ENCODE measurements at regions not wholly inside any gene's neighbourhood (a gene's known extent, or its start where the extent isn't known, plus 50 kb on each side); places are given as distances from the start of the nearest gene placed in this dataset.

DNA sequence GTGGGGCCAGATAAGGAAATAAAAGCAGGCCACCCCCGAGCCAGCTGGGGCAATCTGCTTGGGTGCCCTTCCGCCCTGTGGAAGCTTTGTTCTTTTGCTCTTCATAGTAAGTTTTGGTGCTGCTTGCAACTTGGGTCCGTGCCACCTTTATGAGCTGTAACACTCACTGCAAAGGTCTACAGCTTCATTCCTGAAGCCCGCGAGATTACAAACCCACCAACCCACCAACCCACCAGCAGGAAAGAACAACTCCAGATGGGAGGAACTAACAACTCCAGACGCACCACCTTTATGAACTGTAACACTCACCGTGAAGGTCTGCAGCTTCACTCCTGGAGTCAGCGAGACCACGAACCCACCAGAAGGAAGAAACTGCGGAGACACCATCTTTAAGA lies 84.2 kb upstream of the ARRDC4 start:
- Histone ChIP-seq H3K4me1 (no peaks in the 10 kb centered on the region), H3K36me3 (no peaks in the 10 kb centered on the region), H3K4me3 (no peak overlapping the region), H3K27me3 (peaks cover 0 to 2% of the 10 kb centered on the region in 2 donors), H3K9me3 (no peaks in the 10 kb centered on the region), H3K27ac (no peak overlapping the region)
- TF ChIP-seq EP300 (IDR thresholded peaks at IDR 0.05) (no peak), POLR2A (IDR thresholded peaks at IDR 0.05) (no peak)
- TF ChIP-seq, protein P1, sequence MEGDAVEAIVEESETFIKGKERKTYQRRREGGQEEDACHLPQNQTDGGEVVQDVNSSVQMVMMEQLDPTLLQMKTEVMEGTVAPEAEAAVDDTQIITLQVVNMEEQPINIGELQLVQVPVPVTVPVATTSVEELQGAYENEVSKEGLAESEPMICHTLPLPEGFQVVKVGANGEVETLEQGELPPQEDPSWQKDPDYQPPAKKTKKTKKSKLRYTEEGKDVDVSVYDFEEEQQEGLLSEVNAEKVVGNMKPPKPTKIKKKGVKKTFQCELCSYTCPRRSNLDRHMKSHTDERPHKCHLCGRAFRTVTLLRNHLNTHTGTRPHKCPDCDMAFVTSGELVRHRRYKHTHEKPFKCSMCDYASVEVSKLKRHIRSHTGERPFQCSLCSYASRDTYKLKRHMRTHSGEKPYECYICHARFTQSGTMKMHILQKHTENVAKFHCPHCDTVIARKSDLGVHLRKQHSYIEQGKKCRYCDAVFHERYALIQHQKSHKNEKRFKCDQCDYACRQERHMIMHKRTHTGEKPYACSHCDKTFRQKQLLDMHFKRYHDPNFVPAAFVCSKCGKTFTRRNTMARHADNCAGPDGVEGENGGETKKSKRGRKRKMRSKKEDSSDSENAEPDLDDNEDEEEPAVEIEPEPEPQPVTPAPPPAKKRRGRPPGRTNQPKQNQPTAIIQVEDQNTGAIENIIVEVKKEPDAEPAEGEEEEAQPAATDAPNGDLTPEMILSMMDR (IDR thresholded peaks at IDR 0.05): no peak
- WGBS, 2 donors: 67 to 87% methylated on average over 10 of the region's 10 CpGs
- no peak for DNase-seq (ENCODE audit: low spot score in 2 of 2)

DNA sequence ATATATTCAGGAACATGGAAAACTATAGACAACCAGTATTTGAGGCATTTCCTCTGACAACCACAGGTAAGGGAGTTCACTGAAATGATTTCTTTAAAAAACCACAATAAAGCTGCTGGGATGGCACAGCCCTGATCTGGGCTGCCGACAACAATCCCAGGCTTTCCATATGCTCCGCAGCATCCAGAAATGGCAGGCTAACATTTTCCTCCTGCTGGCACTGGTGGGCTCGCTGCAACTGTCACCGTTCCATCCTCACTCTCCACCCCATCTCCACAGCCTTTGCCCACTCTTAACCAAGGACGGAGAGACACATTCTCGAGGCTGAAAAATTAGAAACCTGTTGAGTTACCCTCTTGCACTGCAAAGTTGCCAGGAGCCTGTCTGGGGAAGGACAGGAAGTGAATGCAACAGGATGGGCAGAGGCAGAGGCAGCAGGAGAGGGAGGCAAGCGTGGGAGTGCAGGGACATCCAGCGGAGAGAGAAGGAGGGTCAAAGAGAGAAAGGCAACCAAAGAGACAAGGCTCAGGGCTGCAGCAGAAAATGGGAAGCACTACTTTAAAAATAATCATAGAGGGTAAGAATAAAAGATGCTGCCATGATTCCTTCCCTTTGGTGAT lies 79.0 kb upstream of the ARRDC4 start:
- Histone ChIP-seq H3K9me3 (no peaks in the 10 kb centered on the region), H3K4me3 (no peak overlapping the region), H3K36me3 (no peaks in the 10 kb centered on the region), H3K27ac (no peak overlapping the region), H3K27me3 (peaks cover 0 to 2% of the 10 kb centered on the region in 2 donors), H3K4me1 (no peaks in the 10 kb centered on the region)
- TF ChIP-seq POLR2A (IDR thresholded peaks at IDR 0.05) (no peak), EP300 (IDR thresholded peaks at IDR 0.05) (no peak)
- TF ChIP-seq, protein P1 (IDR thresholded peaks at IDR 0.05): no peak
- 68 to 76% methylated on average over 8 of the region's 8 CpGs for WGBS, 2 donors
- DNase-seq (ENCODE audit: low spot score in 2 of 2): no peak

DNA sequence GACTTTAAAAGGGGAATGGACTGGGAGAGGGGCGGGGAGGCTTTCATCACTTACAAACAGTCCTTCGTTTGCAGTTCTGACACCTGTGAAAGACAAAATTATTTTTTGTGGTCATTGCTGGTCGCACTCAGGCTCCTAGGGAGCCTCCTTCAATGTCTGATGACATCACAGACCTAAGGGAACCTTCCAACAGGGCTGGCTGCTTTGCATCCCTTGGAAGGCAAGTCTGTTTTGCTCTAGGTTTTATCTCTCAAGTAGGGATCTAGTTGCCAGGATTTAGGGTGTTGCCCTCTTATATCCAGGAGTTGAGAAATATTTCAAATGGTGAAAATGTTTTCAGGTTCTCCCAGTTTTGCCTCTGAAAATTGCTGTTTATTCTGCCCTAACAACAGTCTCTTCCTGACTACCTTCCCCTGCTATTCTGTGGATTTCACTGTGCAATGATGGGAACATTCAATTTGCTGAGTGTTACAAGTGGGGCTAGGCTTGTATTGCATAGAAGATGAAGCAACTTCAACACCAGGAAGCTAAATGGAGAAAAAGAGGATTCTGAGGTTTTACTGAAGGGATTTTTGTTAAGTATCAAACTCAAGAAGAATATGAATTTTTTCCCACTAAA lies 75.9 kb upstream of the ARRDC4 start:
- Histone ChIP-seq H3K4me1 (no peaks in the 10 kb centered on the region), H3K9me3 (no peaks in the 10 kb centered on the region), H3K36me3 (no peaks in the 10 kb centered on the region), H3K27me3 (peaks cover 0 to 2% of the 10 kb centered on the region in 2 donors), H3K4me3 (no peak overlapping the region), H3K27ac (no peak overlapping the region)
- no peak for DNase-seq (ENCODE audit: low spot score in 2 of 2)
- WGBS, 2 donors: 58 to 64% methylated on average over 3 of the region's 3 CpGs
- no peak for TF ChIP-seq EP300 (IDR thresholded peaks at IDR 0.05)
- TF ChIP-seq, protein P1 (IDR thresholded peaks at IDR 0.05): no peak
- TF ChIP-seq POLR2A (IDR thresholded peaks at IDR 0.05): no peak

DNA sequence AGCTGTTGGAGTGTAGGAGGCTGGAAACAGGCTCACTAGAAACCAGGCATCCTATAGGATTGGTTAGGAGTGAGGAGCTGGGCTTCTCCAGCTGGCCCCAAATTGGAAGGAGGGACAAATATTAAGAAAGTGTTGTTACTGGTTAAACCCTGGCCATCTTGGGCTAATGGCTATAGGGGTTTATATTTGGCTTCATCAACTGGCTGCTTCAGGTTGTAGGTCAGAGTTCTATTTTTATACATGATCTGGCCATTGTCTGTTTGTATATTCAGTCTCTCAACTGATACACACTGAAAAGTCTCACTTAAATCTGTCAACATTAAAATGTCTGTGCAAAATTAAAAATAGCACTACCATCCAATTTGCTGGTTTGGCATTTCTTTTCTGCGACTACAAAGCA lies 70.2 kb upstream of the ARRDC4 start:
- no peak for DNase-seq (ENCODE audit: low spot score in 2 of 2)
- Histone ChIP-seq H3K27me3 (no peaks in the 10 kb centered on the region), H3K4me3 (no peak overlapping the region), H3K4me1 (no peaks in the 10 kb centered on the region), H3K9me3 (no peaks in the 10 kb centered on the region), H3K27ac (no peak overlapping the region), H3K36me3 (no peaks in the 10 kb centered on the region)
- TF ChIP-seq POLR2A (IDR thresholded peaks at IDR 0.05): no peak
- TF ChIP-seq EP300 (IDR thresholded peaks at IDR 0.05): no peak
- TF ChIP-seq, protein P1 (IDR thresholded peaks at IDR 0.05): no peak
- 81 to 83% methylated on average over 1 of the region's 1 CpG for WGBS, 2 donors

DNA sequence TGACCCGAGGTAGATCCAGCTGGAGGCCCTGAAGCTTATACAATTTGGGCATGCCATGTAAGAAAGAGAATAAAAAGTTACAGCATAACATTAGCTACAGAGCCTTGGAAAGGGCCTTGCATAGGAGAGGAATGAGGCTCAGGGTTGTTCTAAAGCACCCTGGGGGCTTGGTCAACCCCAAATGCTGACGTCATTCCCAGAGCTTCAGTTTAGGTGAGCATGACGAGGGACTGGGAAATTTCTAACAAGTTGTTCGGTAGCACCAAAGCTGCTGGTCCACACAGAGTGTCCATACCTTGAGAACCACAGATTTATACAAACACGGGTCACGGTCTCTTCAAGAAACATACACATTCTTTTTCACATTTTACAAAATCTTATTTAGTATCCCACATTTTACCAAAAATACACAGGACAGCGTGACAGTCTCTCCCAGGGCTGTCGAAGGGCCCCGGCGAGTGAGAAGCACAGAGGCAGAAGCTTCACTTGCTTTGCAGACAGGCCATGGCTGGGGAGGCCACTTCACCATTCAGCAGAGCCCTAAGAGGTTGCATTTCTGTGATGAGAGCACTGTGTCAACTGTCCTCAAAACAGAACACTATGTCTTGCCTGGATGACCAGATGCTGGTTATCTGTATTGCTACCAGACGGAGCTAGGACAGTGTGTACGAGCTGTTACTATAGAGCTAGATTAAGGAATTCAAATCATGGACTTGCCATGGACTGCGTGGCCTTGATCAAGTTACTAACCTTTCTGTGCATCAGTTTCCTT lies 68.2 kb upstream of the ARRDC4 start:
- TF ChIP-seq POLR2A (IDR thresholded peaks at IDR 0.05) (no peak), EP300 (IDR thresholded peaks at IDR 0.05) (no peak)
- TF ChIP-seq, protein P1 (IDR thresholded peaks at IDR 0.05): no peak
- no peak for DNase-seq (ENCODE audit: low spot score in 2 of 2)
- H3K9me3 ChIP-seq: no peaks in the 10 kb centered on the region
- no peaks in the 10 kb centered on the region for H3K27me3 ChIP-seq
- H3K4me1 ChIP-seq: no peaks in the 10 kb centered on the region
- no peak overlapping the region for H3K4me3 ChIP-seq
- 86 to 87% methylated on average over 13 of the region's 13 CpGs for WGBS, 2 donors
- H3K27ac ChIP-seq: no peak overlapping the region
- H3K36me3 ChIP-seq: no peaks in the 10 kb centered on the region

Measured in tibial nerve (tissue), 4 donors.